H9 (cell line): ENCODE measurements at regions not wholly inside any gene's neighbourhood (a gene's known extent, or its start where the extent isn't known, plus 50 kb on each side); places are given as distances from the start of the nearest gene placed in this dataset.

ENCODE experiments used
- DNase-seq: peaks from one replicate; pipeline ENCODE4 v3.0.0-alpha.2; 2017
- H2AFZ ChIP-seq: one replicate; pipeline ENCODE4 v1.6.1; 2013; ENCODE audit warnings: mild to moderate bottlenecking, low read length, control low read depth, moderate library complexity
- H2AK5ac ChIP-seq: 2 replicates; pipeline ENCODE4 v1.6.1; 2013; ENCODE audit warnings: low read length, control low read depth, mixed read lengths; ENCODE audit not compliant: insufficient read length
- H2BK120ac ChIP-seq: one replicate; pipeline ENCODE4 v1.6.1; 2013; ENCODE audit warnings: low read depth, mild to moderate bottlenecking, low read length, control low read depth, inconsistent platforms; ENCODE audit not compliant: poor library complexity, severe bottlenecking
- H2BK12ac ChIP-seq: 2 replicates; pipeline ENCODE4 v1.6.1; 2013; ENCODE audit warnings: low read length, control low read depth, mixed read lengths, low read depth; ENCODE audit not compliant: insufficient read length
- H2BK15ac ChIP-seq: 2 replicates; pipeline ENCODE4 v1.6.1; 2013; ENCODE audit warnings: low read depth, low read length, control low read depth
- H2BK20ac ChIP-seq: one replicate; pipeline ENCODE4 v1.6.1; 2013; ENCODE audit warnings: low read depth, mild to moderate bottlenecking, low read length, control low read depth, inconsistent platforms; ENCODE audit not compliant: poor library complexity, severe bottlenecking
- H2BK5ac ChIP-seq: 2 replicates; pipeline ENCODE4 v1.6.1; 2013; ENCODE audit warnings: low read length, control low read depth, mixed read lengths; ENCODE audit not compliant: insufficient read length
- H3K14ac ChIP-seq: 2 replicates; pipeline ENCODE4 v1.6.1; 2013; ENCODE audit warnings: low read length, control low read depth; ENCODE audit not compliant: insufficient read depth
- H3K18ac ChIP-seq: 2 replicates; pipeline ENCODE4 v1.6.1; 2013; ENCODE audit warnings: low read depth, mild to moderate bottlenecking, mixed read lengths, low read length, control low read depth; ENCODE audit not compliant: insufficient read length
- H3K23ac ChIP-seq: 2 replicates; pipeline ENCODE4 v1.6.1; 2013; ENCODE audit warnings: low read length, control low read depth, mixed read lengths, low read depth; ENCODE audit not compliant: insufficient read length
- H3K23me2 ChIP-seq: 2 replicates; pipeline ENCODE4 v1.6.1; 2013; ENCODE audit warnings: low read depth, mild to moderate bottlenecking, mixed read lengths, low read length, control low read depth; ENCODE audit not compliant: insufficient read length, poor library complexity, severe bottlenecking
- H3K27ac ChIP-seq: 2 replicates; pipeline ENCODE4 v1.5.1; 2013; ENCODE audit warnings: low read length, control low read depth, mixed read lengths, low read depth; ENCODE audit not compliant: insufficient read length
- H3K27me3 ChIP-seq: 2 replicates; pipeline ENCODE4 v1.6.1; 2013; ENCODE audit warnings: low read length, control low read depth, inconsistent platforms; ENCODE audit not compliant: insufficient read depth
- H3K4ac ChIP-seq: 2 replicates; pipeline ENCODE4 v1.6.1; 2013; ENCODE audit warnings: low read depth, mild to moderate bottlenecking, control low read depth, inconsistent platforms, low read length, moderate library complexity
- H3K4me1 ChIP-seq: 2 replicates; pipeline ENCODE4 v1.6.1; 2013; ENCODE audit warnings: low read length, control low read depth, inconsistent platforms; ENCODE audit not compliant: insufficient read depth
- H3K4me2 ChIP-seq: 2 replicates; pipeline ENCODE4 v1.6.1; 2013; ENCODE audit warnings: low read length, control low read depth, mixed read lengths; ENCODE audit not compliant: insufficient read length, insufficient read depth
- H3K56ac ChIP-seq: 2 replicates; pipeline ENCODE4 v1.6.1; 2013; ENCODE audit warnings: low read depth, mild to moderate bottlenecking, mixed read lengths, low read length, control low read depth; ENCODE audit not compliant: insufficient read length
- H3K79me1 ChIP-seq: 2 replicates; pipeline ENCODE4 v1.6.1; 2013; ENCODE audit warnings: low read depth, mild to moderate bottlenecking, moderate library complexity, low read length, control low read depth, inconsistent platforms; ENCODE audit not compliant: insufficient read depth, poor library complexity, severe bottlenecking
- H3K79me2 ChIP-seq: 2 replicates; pipeline ENCODE4 v1.6.1; 2013; ENCODE audit warnings: low read length, control low read depth, inconsistent platforms; ENCODE audit not compliant: insufficient read depth
- H3K9ac ChIP-seq: 2 replicates; pipeline ENCODE4 v1.6.1; 2013; ENCODE audit warnings: low read length, control low read depth, mixed read lengths; ENCODE audit not compliant: insufficient read length; ENCODE audit errors: extremely low read depth
- H3K9me3 ChIP-seq: one replicate; pipeline ENCODE4 v1.6.1; 2013; ENCODE audit warnings: low read depth, low read length, inconsistent platforms; ENCODE audit not compliant: control insufficient read depth
- H3T11ph ChIP-seq: one replicate; pipeline ENCODE4 v1.6.1; 2013; ENCODE audit warnings: mild to moderate bottlenecking, low read length, control low read depth, inconsistent platforms
- H4K20me1 ChIP-seq: one replicate; pipeline ENCODE4 v1.6.1; 2013; ENCODE audit not compliant: control insufficient read depth, insufficient read length, insufficient read depth
- H4K5ac ChIP-seq: 2 replicates; pipeline ENCODE4 v1.6.1; 2013; ENCODE audit warnings: low read depth, mild to moderate bottlenecking, mixed read lengths, low read length, control low read depth; ENCODE audit not compliant: insufficient read length
- H4K8ac ChIP-seq: replicated peaks from 2 replicates; pipeline ENCODE4 v1.6.1; 2013; ENCODE audit warnings: low read length, control low read depth, mixed read lengths, low read depth; ENCODE audit not compliant: insufficient read length
- H4K91ac ChIP-seq: 2 replicates; pipeline ENCODE4 v1.6.1; 2013; ENCODE audit warnings: low read depth, mild to moderate bottlenecking, moderate library complexity, mixed read lengths, low read length, control low read depth; ENCODE audit not compliant: insufficient read length
- H3K27ac Mint-ChIP-seq, 3 experiments: 2 replicates in 2 of 3; 3 replicates in 1 of 3; pipeline ENCODE4 v1.8.0; 2020 to 2021; ENCODE audit warnings: mixed read lengths in 3 of 3, mild to moderate bottlenecking in 1 of 3, moderate library complexity in 1 of 3
- H3K27me3 Mint-ChIP-seq: 2 replicates; pipeline ENCODE4 v1.8.0; 2021; ENCODE audit warnings: low read depth, mild to moderate bottlenecking, moderate library complexity, mixed read lengths
- H3K36me3 Mint-ChIP-seq, 3 experiments: 2 replicates in 2 of 3; 3 replicates in 1 of 3; pipeline ENCODE4 v1.8.0; 2020 to 2021; ENCODE audit warnings: low read depth in 3 of 3, mixed read lengths in 3 of 3; ENCODE audit not compliant: insufficient read depth in 1 of 3
- H3K4me1 Mint-ChIP-seq, 2 experiments: 2 replicates each; pipeline ENCODE4 v1.8.0; 2020; ENCODE audit warnings: mixed read lengths in 2 of 2
- H3K4me3 Mint-ChIP-seq, 2 experiments: 2 replicates in 1 of 2; 3 replicates in 1 of 2; pipeline ENCODE4 v1.8.0; 2020 to 2021; ENCODE audit warnings: mild to moderate bottlenecking in 2 of 2, mixed read lengths in 2 of 2, moderate library complexity in 1 of 2
- H3K9me3 Mint-ChIP-seq, 2 experiments: 2 replicates in 1 of 2; 3 replicates in 1 of 2; pipeline ENCODE4 v1.8.0; 2020; ENCODE audit warnings: mild to moderate bottlenecking in 2 of 2, mixed read lengths in 2 of 2, moderate library complexity in 1 of 2
- CTCF ChIP-seq: fragments of 200-600 bp; sonication (generic); conservative IDR thresholded peaks from 3 replicates; pipeline ENCODE4 v1.8.0; 2021; ENCODE audit warnings: antibody characterized with exemption, mild to moderate bottlenecking
- WGBS: extraction: QIAGEN DNeasy Blood & Tissue Kit; methylation state at CpG from one replicate; pipeline ENCODE4 v1.1.7; 2013; ENCODE audit warnings: missing lambda C conversion rate, low lambda C conversion rate, mixed read lengths; ENCODE audit not compliant: insufficient read length; ENCODE audit errors: extremely low coverage; 5-methylcytosine and 5-hydroxymethylcytosine counted together

- Histone ChIP-seq H4K20me1 (no peaks in the 10 kb centered on the region), H3K79me1 (no peaks in the 10 kb centered on the region), H3K23ac (no peak overlapping the region), H2BK20ac (no peak overlapping the region), H3K79me2 (no peaks in the 10 kb centered on the region), H3K56ac (no peak overlapping the region), H3K27me3 (no peaks in the 10 kb centered on the region), H2BK120ac (no peak overlapping the region), H3K14ac (no peak overlapping the region), H2AFZ (no peak overlapping the region), H2BK5ac (no peak overlapping the region), H2BK15ac (no peak overlapping the region), H3K4me2 (no peak overlapping the region), H3K9me3 (no peaks in the 10 kb centered on the region), H3K4me1 (no peaks in the 10 kb centered on the region), H3K18ac (no peak overlapping the region), H4K91ac (no peak overlapping the region), H3K27ac (no peak overlapping the region), H2BK12ac (no peak overlapping the region), H3K4ac (no peak overlapping the region), H3K9ac (no peak overlapping the region), H3T11ph (no peak overlapping the region), H4K8ac (no peak overlapping the region), H4K5ac (no peak overlapping the region), H3K23me2 (no peaks in the 10 kb centered on the region), H2AK5ac (no peak overlapping the region)
- no CpG with 5 or more reads among the region's 3 CpGs for WGBS
- Mint-ChIP-seq H3K27me3 (peaks cover 2% of the 10 kb centered on the region), H3K36me3 (no peaks in the 10 kb centered on the region), H3K27ac (no peak overlapping the region), H3K9me3 (no peaks in the 10 kb centered on the region), H3K4me3 (no peak overlapping the region), H3K4me1 (peaks cover 0 to 8% of the 10 kb centered on the region in 2 experiments; a peak in 1 of 4 replicates)
- DNase-seq: no peak
- TF ChIP-seq CTCF: no peak
Observed at GRCh38 chr18:25416374-25416773, 64.4 kb upstream of the ZNF521 start.
